Activated T-cell treated with anti-CD3 and anti-CD28 coated beads, Interleukin-2, amount 50 U/mL, for 72 hours (primary cell): ENCODE measurements at regions not wholly inside any gene's neighbourhood (a gene's known extent, or its start where the extent isn't known, plus 50 kb on each side); places are given as distances from the start of the nearest gene placed in this dataset.
"Not testable (repeated sequence)": the region's sequence is repeated elsewhere in the genome, so short reads cannot be mapped to it uniquely, and the experiment has no call there.

Experiments
- ATAC-seq, 2 donors: fragments of 150-1000 bp; cut with Tn5 transposase; replicated peaks in 1 of 2; 2 replicates each; pipeline ENCODE4 v1.10.0; 2021; ENCODE audit warnings: moderate library complexity in 2 of 2, mild to moderate bottlenecking in 1 of 2
- DNase-seq, 2 donors: peaks; one replicate each; pipeline ENCODE4 v3.0.0; 2021 to 2022; ENCODE audit warnings: mixed read lengths in 1 of 2
- H3K27ac Mint-ChIP-seq: one replicate; pipeline ENCODE4 v1.8.0; 2022; ENCODE audit warnings: mild to moderate bottlenecking, moderate library complexity, mixed read lengths
- H3K27me3 Mint-ChIP-seq: one replicate; pipeline ENCODE4 v1.8.0; 2022; ENCODE audit warnings: low read depth, mixed read lengths
- H3K36me3 Mint-ChIP-seq, 2 donors: one replicate each; pipeline ENCODE4 v1.8.0; 2022; ENCODE audit warnings: mixed read lengths in 2 of 2, mild to moderate bottlenecking in 1 of 2; ENCODE audit not compliant: insufficient read depth in 2 of 2
- H3K4me1 Mint-ChIP-seq: one replicate; pipeline ENCODE4 v1.8.0; 2022; ENCODE audit warnings: low read depth, mixed read lengths
- H3K4me3 Mint-ChIP-seq, 2 donors: one replicate each; pipeline ENCODE4 v1.8.0; 2022; ENCODE audit warnings: mild to moderate bottlenecking in 2 of 2, mixed read lengths in 2 of 2, moderate library complexity in 2 of 2
- H3K9me3 Mint-ChIP-seq, 2 donors: one replicate each; pipeline ENCODE4 v1.8.0; 2022; ENCODE audit warnings: mixed read lengths in 2 of 2

- H3K36me3 Mint-ChIP-seq, DNase-seq, H3K4me1 Mint-ChIP-seq, H3K27ac Mint-ChIP-seq, ATAC-seq, H3K27me3 Mint-ChIP-seq, H3K4me3 Mint-ChIP-seq: not testable (repeated sequence)
- peaks cover 13 to 22% of the 10 kb centered on the region in 2 donors for H3K9me3 Mint-ChIP-seq
Measured at GRCh38 chr19:23550102-23550501, 136.9 kb downstream of the ZNF675 start.

GRCh38 chr19:23547816-23548430 is 139.1 kb downstream of the ZNF675 start:
- no peaks in the 10 kb centered on the region for H3K4me1 Mint-ChIP-seq
- H3K27me3 Mint-ChIP-seq: no peaks in the 10 kb centered on the region
- H3K4me3 Mint-ChIP-seq: no peak overlapping the region
- DNase-seq (no peak), ATAC-seq (no peak)
- H3K9me3 Mint-ChIP-seq: peaks cover 15 to 22% of the 10 kb centered on the region in 2 donors
- no peak overlapping the region for H3K27ac Mint-ChIP-seq
- peaks cover 0 to 7% of the 10 kb centered on the region in 2 donors for H3K36me3 Mint-ChIP-seq

DNA sequence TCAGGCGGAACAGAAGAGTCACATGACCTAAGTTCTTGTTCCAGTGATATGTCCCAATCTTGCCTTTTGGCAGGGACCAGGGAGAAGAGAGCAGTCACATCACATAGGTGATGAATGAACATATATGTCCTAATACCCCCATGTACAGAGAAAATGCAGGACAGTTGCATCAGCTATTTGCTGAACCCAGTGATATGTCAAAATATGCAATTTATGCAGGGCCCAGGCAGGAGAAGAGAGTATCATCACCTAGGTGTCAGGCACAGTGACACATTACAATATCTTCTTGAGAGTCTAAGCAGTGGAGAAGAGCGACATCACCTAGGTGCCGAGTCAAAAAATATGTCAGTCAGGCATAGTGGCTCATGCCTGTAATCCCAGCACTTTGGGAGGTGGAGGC is 139.9 kb downstream of the ZNF675 start:
- no peak overlapping the region for H3K27ac Mint-ChIP-seq

DNA sequence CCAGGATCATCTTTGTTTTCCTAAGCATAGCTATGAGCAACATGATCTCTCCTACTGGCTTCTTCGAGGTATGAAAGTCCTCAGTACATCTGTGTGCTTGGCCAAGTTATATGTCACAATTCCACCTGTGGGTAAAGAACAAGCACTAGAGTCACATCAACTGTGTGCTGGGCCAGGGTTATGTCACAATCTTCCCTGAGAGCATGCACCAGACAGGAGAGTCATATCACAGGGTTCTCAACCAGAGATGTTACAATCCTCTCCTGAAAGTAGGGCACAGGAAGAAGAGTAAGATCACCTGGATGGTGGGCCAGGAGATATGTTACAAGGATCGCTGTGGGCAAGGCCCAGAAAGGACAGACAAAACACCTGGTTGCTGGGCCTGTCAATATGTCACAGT is 143.7 kb downstream of the ZNF675 start:
- no peaks in the 10 kb centered on the region for H3K4me1 Mint-ChIP-seq
- no peaks in the 10 kb centered on the region for H3K36me3 Mint-ChIP-seq
- ATAC-seq (no peak), DNase-seq (no peak)
- H3K4me3 Mint-ChIP-seq: no peak overlapping the region
- no peaks in the 10 kb centered on the region for H3K27me3 Mint-ChIP-seq
- no peak overlapping the region for H3K27ac Mint-ChIP-seq
- H3K9me3 Mint-ChIP-seq: peaks cover 6 to 8% of the 10 kb centered on the region in 2 donors

More for the DNA sequence above, 139.9 kb downstream of the ZNF675 start:
- DNase-seq: no peak
- H3K36me3 Mint-ChIP-seq: peaks cover 0 to 7% of the 10 kb centered on the region in 2 donors
- H3K4me1 Mint-ChIP-seq: no peaks in the 10 kb centered on the region
- no peaks in the 10 kb centered on the region for H3K27me3 Mint-ChIP-seq
- no peak overlapping the region for H3K4me3 Mint-ChIP-seq
- peaks cover 15 to 22% of the 10 kb centered on the region in 2 donors for H3K9me3 Mint-ChIP-seq
- ATAC-seq: no peak

DNA sequence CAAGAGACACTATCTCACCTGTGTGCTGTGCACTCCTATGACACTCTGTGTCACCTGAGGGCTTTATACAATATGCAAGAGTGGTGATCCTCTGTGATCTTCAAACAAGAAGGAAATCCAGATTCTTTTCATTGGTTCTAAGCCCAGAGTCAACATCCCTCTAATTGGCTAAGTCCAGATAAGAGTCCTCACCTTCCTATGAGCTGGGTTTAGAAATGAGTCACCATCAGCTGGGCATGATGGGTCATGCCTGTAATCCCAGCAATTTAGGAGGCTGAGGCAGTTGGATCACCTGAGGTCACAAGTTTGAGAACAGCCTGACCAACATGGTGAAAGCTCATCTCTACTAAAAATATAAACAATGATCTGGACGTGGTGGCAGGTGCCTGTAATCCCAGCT is 144.4 kb downstream of the ZNF675 start:
- ATAC-seq (no peak), DNase-seq (no peak)
- Mint-ChIP-seq H3K27me3 (no peaks in the 10 kb centered on the region), H3K27ac (no peak overlapping the region), H3K4me1 (no peaks in the 10 kb centered on the region), H3K36me3 (no peaks in the 10 kb centered on the region), H3K4me3 (no peak overlapping the region), H3K9me3 (peaks cover 6 to 8% of the 10 kb centered on the region in 2 donors)

DNA sequence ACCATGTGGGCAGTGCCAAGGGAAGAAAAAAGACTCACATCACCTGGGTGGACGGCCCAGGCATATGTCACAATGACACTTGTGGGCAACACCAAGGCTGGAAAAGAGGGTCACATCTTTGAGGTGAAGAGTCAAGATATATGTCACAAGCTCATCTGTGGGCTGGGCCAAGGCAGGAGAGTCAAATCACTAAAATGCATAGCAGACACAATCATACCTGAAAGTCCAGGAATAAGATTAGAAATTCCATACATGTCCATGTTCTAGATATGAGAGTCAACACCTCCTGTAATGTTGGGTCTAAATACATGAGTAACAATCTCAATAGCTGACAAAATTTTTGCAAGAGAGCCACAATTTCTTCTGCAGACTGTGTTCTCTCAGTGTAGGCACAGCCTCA is 145.0 kb downstream of the ZNF675 start:
- Mint-ChIP-seq H3K27me3 (no peaks in the 10 kb centered on the region), H3K36me3 (no peaks in the 10 kb centered on the region), H3K4me3 (no peak overlapping the region), H3K9me3 (peaks cover 4 to 5% of the 10 kb centered on the region in 2 donors), H3K27ac (no peak overlapping the region), H3K4me1 (no peaks in the 10 kb centered on the region)
- no peak for DNase-seq
- no peak for ATAC-seq

DNA sequence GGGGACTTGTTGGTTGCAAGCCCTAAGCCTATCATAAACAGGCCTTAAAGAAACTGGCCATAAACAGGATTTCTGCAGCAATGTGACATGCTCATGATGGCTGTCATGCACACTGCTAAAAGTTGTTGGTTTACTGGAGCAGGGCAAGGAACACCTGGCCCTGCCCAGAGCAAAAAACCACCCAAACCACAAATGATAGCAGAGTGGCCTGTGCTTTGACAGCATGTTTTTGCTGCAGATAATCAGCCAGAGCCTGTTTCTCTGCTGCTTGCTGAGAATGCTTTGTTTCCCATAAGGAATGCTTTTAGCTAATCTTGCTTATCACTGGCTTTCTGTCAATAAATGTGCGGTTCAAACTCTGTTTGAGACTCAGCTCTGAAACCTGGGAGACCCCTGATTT is 144.9 kb upstream of the ZNF91 start:
- not testable (repeated sequence) for ATAC-seq

DNA sequence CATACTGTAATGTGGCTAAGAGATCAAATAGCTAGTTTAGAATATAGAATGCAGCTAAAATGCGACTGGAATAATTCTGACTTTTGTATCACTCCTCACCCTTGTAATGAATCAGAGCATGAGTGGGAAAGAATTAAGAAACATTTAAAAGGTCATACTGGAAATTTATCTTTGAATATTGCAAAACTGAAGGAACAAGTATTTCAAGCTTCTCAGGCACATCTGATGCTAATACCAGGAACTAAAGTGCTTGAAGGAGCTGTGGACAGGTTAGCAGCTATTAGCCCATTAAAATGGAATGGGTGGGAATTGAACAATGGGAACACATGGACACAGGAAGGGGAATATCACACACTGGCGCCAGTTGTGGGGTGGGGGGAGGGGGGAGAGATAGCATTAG is 144.2 kb upstream of the ZNF91 start:
- H3K4me3 Mint-ChIP-seq: no peak overlapping the region
- H3K27me3 Mint-ChIP-seq: no peaks in the 10 kb centered on the region
- no peak for ATAC-seq
- peaks cover 2 to 6% of the 10 kb centered on the region in 2 donors for H3K9me3 Mint-ChIP-seq
- DNase-seq: no peak
- no peaks in the 10 kb centered on the region for H3K4me1 Mint-ChIP-seq
- no peak overlapping the region for H3K27ac Mint-ChIP-seq
- no peaks in the 10 kb centered on the region for H3K36me3 Mint-ChIP-seq

More for the DNA sequence above, 144.9 kb upstream of the ZNF91 start:
- H3K9me3 Mint-ChIP-seq, H3K27ac Mint-ChIP-seq, H3K27me3 Mint-ChIP-seq, H3K4me1 Mint-ChIP-seq, DNase-seq, H3K4me3 Mint-ChIP-seq, H3K36me3 Mint-ChIP-seq: not testable (repeated sequence)

DNA sequence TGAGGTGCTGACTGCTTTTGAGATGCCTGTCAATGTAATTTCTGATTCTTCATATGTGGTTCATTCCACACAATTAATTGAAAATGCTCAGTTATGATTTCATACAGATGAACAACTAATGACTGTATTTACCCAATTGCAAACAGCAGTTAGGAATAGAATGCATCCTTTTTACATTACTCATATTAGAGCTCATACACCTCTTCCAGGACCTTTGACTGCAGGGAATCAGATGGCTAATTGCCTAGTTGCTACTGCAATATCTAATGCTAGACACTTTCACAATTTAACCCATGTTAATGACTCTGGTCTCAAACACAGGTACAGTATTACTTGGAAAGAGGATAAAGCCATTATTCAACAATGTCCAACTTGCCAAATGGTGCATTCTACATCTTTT is 141.9 kb upstream of the ZNF91 start:
- not testable (repeated sequence) for ATAC-seq, H3K36me3 Mint-ChIP-seq, H3K9me3 Mint-ChIP-seq, H3K4me3 Mint-ChIP-seq, DNase-seq, H3K27me3 Mint-ChIP-seq, H3K4me1 Mint-ChIP-seq, H3K27ac Mint-ChIP-seq

DNA sequence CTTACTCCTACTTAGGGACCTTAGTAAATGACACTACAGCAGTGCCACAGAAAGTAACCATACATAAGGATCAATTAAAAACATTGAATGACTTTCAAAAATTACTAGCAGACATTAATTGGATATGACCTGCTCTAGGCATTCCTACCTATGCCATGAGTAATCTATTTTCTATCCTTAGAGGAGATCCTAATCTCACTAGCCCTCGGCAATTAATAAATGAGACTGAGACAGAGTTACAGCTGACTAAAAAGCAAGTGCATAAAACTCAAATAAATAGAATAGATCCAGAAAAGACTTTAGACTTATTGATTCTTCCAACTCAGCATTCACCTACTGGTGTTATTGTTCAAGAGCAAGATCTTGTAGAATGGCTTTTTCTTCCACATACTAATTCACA is 141.1 kb upstream of the ZNF91 start:
- not testable (repeated sequence) for H3K27ac Mint-ChIP-seq, H3K27me3 Mint-ChIP-seq, H3K36me3 Mint-ChIP-seq, H3K9me3 Mint-ChIP-seq, H3K4me1 Mint-ChIP-seq, H3K4me3 Mint-ChIP-seq, DNase-seq, ATAC-seq

GRCh38 chr19:23535901-23536300 is 140.6 kb upstream of the ZNF91 start:
- ATAC-seq, DNase-seq, H3K4me1 Mint-ChIP-seq, H3K9me3 Mint-ChIP-seq, H3K27ac Mint-ChIP-seq, H3K36me3 Mint-ChIP-seq, H3K27me3 Mint-ChIP-seq, H3K4me3 Mint-ChIP-seq: not testable (repeated sequence)

GRCh38 chr19:23533441-23533840 is 138.2 kb upstream of the ZNF91 start:
- H3K27ac Mint-ChIP-seq, H3K27me3 Mint-ChIP-seq, H3K4me1 Mint-ChIP-seq, H3K36me3 Mint-ChIP-seq, DNase-seq, ATAC-seq, H3K4me3 Mint-ChIP-seq: not testable (repeated sequence)
- peaks cover 8 to 10% of the 10 kb centered on the region in 2 donors for H3K9me3 Mint-ChIP-seq

DNA sequence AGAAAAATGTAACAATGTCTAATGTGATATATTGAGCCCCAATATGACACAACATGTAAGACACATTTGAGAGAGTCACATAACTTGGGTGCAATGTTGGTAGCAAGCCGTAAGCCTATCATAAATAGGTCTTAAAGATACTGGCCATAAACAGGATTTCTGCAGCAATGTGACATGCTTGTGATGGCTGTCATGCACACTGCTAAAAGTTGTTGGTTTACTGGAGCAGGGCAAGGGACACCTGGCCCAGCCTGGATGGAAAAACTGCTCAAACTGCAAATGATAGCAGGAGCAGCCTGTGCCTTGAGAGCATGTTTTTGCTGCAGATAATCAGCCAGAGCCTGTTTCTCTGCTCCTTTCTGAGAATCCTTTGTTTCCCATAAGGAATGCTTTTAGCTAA is 136.7 kb upstream of the ZNF91 start:
- peaks cover 6 to 7% of the 10 kb centered on the region in 2 donors for H3K36me3 Mint-ChIP-seq
- peaks cover 10 to 13% of the 10 kb centered on the region in 2 donors for H3K9me3 Mint-ChIP-seq
- DNase-seq (no peak), ATAC-seq (no peak)
- H3K27ac Mint-ChIP-seq: no peak overlapping the region
- no peak overlapping the region for H3K4me3 Mint-ChIP-seq
- no peaks in the 10 kb centered on the region for H3K27me3 Mint-ChIP-seq
- H3K4me1 Mint-ChIP-seq: no peaks in the 10 kb centered on the region

DNA sequence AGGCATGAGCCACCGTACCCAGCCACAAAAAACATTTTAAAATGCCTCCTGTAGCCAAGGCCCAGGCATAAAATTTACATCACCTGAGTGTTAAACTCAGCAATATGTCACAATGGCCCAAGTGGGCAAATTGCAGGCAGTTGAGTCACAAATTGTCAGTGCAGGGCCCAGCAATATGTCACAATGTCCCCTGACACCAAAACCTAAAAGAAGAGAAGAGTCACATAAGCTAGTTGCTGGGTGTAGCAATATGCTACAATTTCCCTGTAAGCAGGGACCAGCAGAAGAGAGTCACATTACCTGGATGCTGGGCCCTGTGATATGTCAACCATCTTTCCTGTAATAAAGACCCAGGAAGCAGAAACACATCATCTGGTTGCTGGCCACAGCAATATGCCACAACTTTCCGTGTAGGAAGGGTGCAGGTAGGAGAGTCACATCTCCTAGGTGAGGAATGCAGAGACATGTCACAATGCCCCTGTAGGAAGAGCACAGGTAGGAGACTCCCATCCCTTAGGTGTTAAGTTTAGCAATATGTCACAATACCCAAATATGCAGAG is 136.0 kb upstream of the ZNF91 start:
- peaks cover 6 to 9% of the 10 kb centered on the region in 2 donors for H3K36me3 Mint-ChIP-seq
- H3K27ac Mint-ChIP-seq: no peak overlapping the region
- ATAC-seq (no peak), DNase-seq (no peak)
- H3K9me3 Mint-ChIP-seq: peaks cover 9 to 13% of the 10 kb centered on the region in 2 donors
- no peaks in the 10 kb centered on the region for H3K4me1 Mint-ChIP-seq
- no peaks in the 10 kb centered on the region for H3K27me3 Mint-ChIP-seq
- H3K4me3 Mint-ChIP-seq: no peak overlapping the region
